ENCODE measurements at regions not wholly inside any gene's neighbourhood (a gene's known extent, or its start where the extent isn't known, plus 50 kb on each side); places are given as distances from the start of the nearest gene placed in this dataset.
"Not testable (repeated sequence)": the region's sequence is repeated elsewhere in the genome, so short reads cannot be mapped to it uniquely, and the experiment has no call there.

GRCh38 chr3:104347291-104347690, 1019.4 kb upstream of the ALCAM start:
- no peak for DNase-seq

GRCh38 chr3:104349836-104350235, 1016.9 kb upstream of the ALCAM start:
- DNase-seq = no peak

- no peak for DNase-seq
Measured at GRCh38 chr3:104353951-104354350, 1012.8 kb upstream of the ALCAM start.

GRCh38 chr3:104359546-104359945, 1007.2 kb upstream of the ALCAM start:
- no peak for DNase-seq

- DNase-seq = no peak
Measured at GRCh38 chr3:104360038-104360437, 1006.7 kb upstream of the ALCAM start.

GRCh38 chr3:104361748-104362147, 1005.0 kb upstream of the ALCAM start:
- DNase-seq = not testable (repeated sequence)

GRCh38 chr3:104362319-104362718, 1004.4 kb upstream of the ALCAM start:
- no peak for DNase-seq

GRCh38 chr3:104367000-104367399, 999.7 kb upstream of the ALCAM start:
- DNase-seq = no peak

GRCh38 chr3:104368760-104369159, 997.9 kb upstream of the ALCAM start:
- no peak for DNase-seq

- no peak for DNase-seq
Measured at GRCh38 chr3:104385421-104385820, 981.3 kb upstream of the ALCAM start.

GRCh38 chr3:104388619-104389018, 978.1 kb upstream of the ALCAM start:
- peak; percentile 67 for DNase-seq

GRCh38 chr3:104392327-104392726, 974.4 kb upstream of the ALCAM start:
- DNase-seq = no peak

- DNase-seq = no peak
Measured at GRCh38 chr3:104396974-104397669, 969.6 kb upstream of the ALCAM start.

GRCh38 chr3:104397713-104398112, 969.0 kb upstream of the ALCAM start:
- DNase-seq = no peak

GRCh38 chr3:104402902-104403301, 963.8 kb upstream of the ALCAM start:
- no peak for DNase-seq

- no peak for DNase-seq
Measured at GRCh38 chr3:104411757-104412156, 955.0 kb upstream of the ALCAM start.

- DNase-seq = no peak
Measured at GRCh38 chr3:104412608-104413580, 953.8 kb upstream of the ALCAM start.

GRCh38 chr3:104428337-104428925, 938.3 kb upstream of the ALCAM start:
- DNase-seq = no peak

- DNase-seq = no peak
Measured at GRCh38 chr3:104429727-104430126, 937.0 kb upstream of the ALCAM start.

- DNase-seq = no peak
Measured at GRCh38 chr3:104436506-104436905, 930.2 kb upstream of the ALCAM start.

- DNase-seq = no peak
Measured at GRCh38 chr3:104437131-104437750, 929.5 kb upstream of the ALCAM start.

GRCh38 chr3:104437891-104438290, 928.8 kb upstream of the ALCAM start:
- no peak for DNase-seq

GRCh38 chr3:104438706-104439105, 928.0 kb upstream of the ALCAM start:
- DNase-seq = no peak
